Upper lobe of right lung (tissue), 1 donor: ENCODE measurements at regions not wholly inside any gene's neighbourhood (a gene's known extent, or its start where the extent isn't known, plus 50 kb on each side); places are given as distances from the start of the nearest gene placed in this dataset.

ENCODE experiments used
- ATAC-seq: fragments of 200-7000 bp; cut with Tn5 transposase; one replicate; pipeline ENCODE4 v1.9.1; 2020; ENCODE audit warnings: mild to moderate bottlenecking, moderate library complexity
- DNase-seq: peaks from one replicate; pipeline ENCODE4 v3.0.0-alpha.2; 2020
- H3K27ac ChIP-seq: fragments of 200-600 bp; one replicate; pipeline ENCODE4 v1.8.0; 2022
- H3K27me3 ChIP-seq: fragments of 200-600 bp; one replicate; pipeline ENCODE4 v1.8.0; 2022; ENCODE audit warnings: mild to moderate bottlenecking
- H3K36me3 ChIP-seq: fragments of 200-600 bp; one replicate; pipeline ENCODE4 v1.8.0; 2022
- H3K4me1 ChIP-seq: fragments of 200-600 bp; one replicate; pipeline ENCODE4 v1.8.0; 2022
- H3K4me3 ChIP-seq: fragments of 200-600 bp; one replicate; pipeline ENCODE4 v1.8.0; 2022; ENCODE audit warnings: mild to moderate bottlenecking
- H3K9me3 ChIP-seq: fragments of 200-600 bp; one replicate; pipeline ENCODE4 v1.8.0; 2022
- intact Hi-C: fragments of 100-400 bp; cut with DNase I; formaldehyde crosslinking; loops from one replicate; pipeline ENCODE4 v1.11.0; 2022
- TF ChIP-seq, protein P1 (sequence below): fragments of 200-600 bp; IDR thresholded peaks from one replicate; pipeline ENCODE4 v1.8.0; 2022; ENCODE audit warnings: antibody characterized with exemption
- donor health status: DM: no; HTN: yes; CAD: no; lungs with severe emphysema.

DNA sequence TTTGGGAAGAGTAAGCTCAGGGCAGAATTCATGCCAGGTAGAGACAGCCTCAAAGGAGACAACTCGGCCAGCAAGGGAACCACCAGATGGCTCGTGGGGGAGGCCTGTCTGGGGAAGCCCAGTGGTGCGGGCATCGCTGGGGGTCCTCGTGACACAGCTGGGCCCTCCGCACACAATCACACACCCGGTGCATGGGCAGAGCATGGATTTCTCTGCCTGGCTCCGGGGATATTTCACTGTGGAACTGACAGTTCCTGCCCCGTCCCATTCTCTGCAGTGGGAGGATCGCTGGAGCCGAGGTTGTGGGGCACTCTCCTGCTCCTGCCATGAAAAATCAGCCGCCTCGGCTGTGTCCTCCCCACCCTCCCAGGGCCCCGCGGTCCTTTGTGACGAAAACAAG is 108.0 kb downstream of the CRYAA start:
- Histone ChIP-seq H3K27ac (no peak overlapping the region), H3K36me3 (no peaks in the 10 kb centered on the region), H3K4me1 (peaks cover 16% of the 10 kb centered on the region), H3K27me3 (peaks cover 7% of the 10 kb centered on the region), H3K4me3 (no peak overlapping the region), H3K9me3 (no peaks in the 10 kb centered on the region)
- peak; percentile 52 for DNase-seq
- TF ChIP-seq, protein P1, sequence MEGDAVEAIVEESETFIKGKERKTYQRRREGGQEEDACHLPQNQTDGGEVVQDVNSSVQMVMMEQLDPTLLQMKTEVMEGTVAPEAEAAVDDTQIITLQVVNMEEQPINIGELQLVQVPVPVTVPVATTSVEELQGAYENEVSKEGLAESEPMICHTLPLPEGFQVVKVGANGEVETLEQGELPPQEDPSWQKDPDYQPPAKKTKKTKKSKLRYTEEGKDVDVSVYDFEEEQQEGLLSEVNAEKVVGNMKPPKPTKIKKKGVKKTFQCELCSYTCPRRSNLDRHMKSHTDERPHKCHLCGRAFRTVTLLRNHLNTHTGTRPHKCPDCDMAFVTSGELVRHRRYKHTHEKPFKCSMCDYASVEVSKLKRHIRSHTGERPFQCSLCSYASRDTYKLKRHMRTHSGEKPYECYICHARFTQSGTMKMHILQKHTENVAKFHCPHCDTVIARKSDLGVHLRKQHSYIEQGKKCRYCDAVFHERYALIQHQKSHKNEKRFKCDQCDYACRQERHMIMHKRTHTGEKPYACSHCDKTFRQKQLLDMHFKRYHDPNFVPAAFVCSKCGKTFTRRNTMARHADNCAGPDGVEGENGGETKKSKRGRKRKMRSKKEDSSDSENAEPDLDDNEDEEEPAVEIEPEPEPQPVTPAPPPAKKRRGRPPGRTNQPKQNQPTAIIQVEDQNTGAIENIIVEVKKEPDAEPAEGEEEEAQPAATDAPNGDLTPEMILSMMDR = no peak
- ATAC-seq = no peak
- intact Hi-C loops = no loop called here

DNA sequence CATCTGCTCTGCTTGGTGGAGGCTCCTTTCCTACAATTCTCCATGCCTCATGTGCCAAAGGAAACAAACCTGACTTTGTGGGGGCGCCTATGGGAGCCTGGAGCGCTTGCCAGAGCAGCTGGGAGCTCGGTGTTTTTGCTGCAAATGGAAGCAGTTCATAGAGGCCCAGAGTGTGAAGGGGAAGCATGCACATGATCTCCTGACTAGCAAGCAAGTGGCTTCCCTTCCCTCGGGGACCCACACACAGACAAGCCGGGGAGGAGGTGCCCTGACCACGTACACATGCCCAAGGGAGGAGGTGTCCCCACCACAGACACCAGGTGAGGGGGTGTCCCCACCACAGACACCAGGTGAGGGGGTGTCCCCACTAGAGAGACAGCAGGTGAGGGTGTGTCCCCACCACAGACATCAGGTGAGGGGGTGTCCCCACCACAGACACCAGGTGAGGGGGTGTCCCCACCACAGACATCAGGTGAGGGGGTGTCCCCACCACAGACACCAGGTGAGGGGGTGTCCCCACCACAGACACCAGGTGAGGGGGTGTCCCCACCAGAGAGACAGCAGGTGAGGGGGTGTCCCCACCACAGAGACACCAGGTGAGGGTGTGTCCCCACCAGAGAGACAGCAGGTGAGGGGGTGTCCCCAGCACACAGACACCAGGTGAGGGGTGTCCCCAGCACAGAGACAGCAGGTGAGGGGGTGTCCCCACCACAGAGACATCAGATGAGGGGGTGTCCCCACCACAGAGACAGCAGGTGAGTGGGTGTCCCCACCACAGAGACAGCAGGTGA is 106.8 kb downstream of the CRYAA start:
- intact Hi-C loops = no loop called here
- TF ChIP-seq, protein P1 = no peak
- Histone ChIP-seq H3K9me3 (no peaks in the 10 kb centered on the region), H3K4me1 (peaks cover 16% of the 10 kb centered on the region), H3K27me3 (peaks cover 7% of the 10 kb centered on the region), H3K36me3 (no peaks in the 10 kb centered on the region), H3K4me3 (no peak overlapping the region), H3K27ac (no peak overlapping the region)
- DNase-seq (peak; percentile 50), ATAC-seq (no peak)

DNA sequence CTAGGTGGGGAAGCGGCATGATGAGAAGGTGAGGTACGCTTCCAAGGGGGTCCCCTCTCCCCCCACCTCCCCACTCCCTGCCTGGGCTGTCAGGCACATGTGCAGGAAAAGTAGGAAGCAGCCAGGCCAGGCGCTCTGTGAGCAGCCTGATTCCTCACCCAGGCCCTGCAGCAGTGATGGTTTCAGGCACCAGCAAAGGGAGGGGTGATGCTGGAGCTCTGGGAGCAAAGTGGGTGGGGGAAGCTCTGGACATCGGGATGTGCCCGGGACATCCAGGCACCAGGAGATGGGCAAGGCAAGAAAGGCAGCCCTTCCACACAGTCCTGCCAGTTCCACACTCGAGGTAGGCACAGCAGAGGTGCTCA is 106.1 kb downstream of the CRYAA start:
- no peak for ATAC-seq
- intact Hi-C loops = no loop called here
- Histone ChIP-seq H3K27me3 (peaks cover 7% of the 10 kb centered on the region), H3K9me3 (no peaks in the 10 kb centered on the region), H3K4me3 (no peak overlapping the region), H3K4me1 (peaks cover 16% of the 10 kb centered on the region), H3K27ac (no peak overlapping the region), H3K36me3 (no peaks in the 10 kb centered on the region)
- TF ChIP-seq, protein P1 = no peak
- peak; percentile 53 for DNase-seq

DNA sequence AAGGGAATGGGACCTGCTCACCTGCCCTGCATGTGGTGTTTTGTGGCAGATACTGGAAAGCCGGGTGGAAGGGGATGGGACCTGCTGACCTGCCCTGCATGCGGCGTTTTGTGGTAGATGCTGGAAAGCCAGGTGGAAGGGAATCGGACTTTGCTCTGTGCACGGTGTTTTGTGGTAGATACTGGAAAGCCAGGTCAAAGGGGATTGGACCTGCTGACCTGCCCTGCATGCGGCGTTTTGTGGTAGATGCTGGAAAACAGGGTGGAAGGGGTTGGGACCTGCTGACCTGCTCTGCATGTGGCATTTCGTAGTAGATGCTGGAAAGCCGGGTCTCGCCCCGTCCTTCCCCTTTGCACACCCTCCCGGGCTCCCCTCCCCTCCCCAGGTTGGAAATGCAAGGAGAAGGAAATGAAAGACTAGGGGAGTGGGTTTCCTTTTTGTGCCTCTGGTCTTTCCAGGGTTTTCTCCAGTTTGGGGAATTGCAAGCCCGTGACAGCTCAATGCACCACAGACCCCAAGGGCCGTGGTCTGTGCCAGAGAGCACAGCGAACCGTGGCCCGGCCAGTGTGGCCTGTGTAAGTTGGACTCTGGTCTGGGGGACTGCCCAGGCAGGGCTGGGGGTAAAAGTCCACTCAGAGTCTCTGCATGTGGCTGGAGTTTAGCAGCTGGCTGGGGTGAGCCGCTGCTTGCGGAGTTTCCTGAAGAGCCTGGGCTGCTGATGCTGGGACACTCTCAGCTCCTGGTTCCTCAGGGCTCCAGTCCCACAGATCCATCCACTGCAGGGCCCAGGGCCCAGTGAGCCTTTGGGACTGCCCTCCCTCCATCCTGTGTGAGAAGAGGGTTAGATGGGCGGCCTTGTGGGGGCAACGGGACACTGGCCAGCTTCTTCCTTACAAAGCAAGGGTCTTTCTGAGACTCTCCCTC is 105.5 kb downstream of the CRYAA start:
- intact Hi-C loops = no loop called here
- TF ChIP-seq, protein P1 = no peak
- DNase-seq = peak; percentile 55
- Histone ChIP-seq H3K36me3 (no peaks in the 10 kb centered on the region), H3K9me3 (no peaks in the 10 kb centered on the region), H3K27me3 (peaks cover 7% of the 10 kb centered on the region), H3K27ac (no peak overlapping the region), H3K4me1 (peaks cover 16% of the 10 kb centered on the region), H3K4me3 (no peak overlapping the region)
- no peak for ATAC-seq

DNA sequence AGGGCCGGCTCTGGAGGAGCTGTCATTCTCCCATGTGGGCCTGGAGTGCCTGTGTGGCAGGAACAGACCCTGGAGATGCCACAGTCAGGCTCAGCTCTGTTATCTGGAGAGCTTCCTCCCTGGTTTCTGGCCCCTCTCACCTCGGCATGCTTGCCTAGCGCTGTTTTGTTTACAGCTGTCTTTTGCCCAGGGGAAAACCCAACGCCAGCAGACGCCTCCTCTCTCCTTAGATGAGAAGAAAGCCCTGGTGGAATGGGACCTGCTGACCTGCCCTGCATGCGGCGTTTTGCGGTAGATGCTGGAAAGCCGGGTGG is 104.9 kb downstream of the CRYAA start:
- TF ChIP-seq, protein P1 = no peak
- Histone ChIP-seq H3K4me1 (peaks cover 15% of the 10 kb centered on the region), H3K27me3 (peaks cover 7% of the 10 kb centered on the region), H3K9me3 (no peaks in the 10 kb centered on the region), H3K27ac (no peak overlapping the region), H3K4me3 (no peak overlapping the region), H3K36me3 (no peaks in the 10 kb centered on the region)
- ATAC-seq (no peak), DNase-seq (peak; percentile 56)
- intact Hi-C loops = no loop called here
